ENCODE measurements at regions not wholly inside any gene's neighbourhood (a gene's known extent, or its start where the extent isn't known, plus 50 kb on each side); places are given as distances from the start of the nearest gene placed in this dataset.

DNA sequence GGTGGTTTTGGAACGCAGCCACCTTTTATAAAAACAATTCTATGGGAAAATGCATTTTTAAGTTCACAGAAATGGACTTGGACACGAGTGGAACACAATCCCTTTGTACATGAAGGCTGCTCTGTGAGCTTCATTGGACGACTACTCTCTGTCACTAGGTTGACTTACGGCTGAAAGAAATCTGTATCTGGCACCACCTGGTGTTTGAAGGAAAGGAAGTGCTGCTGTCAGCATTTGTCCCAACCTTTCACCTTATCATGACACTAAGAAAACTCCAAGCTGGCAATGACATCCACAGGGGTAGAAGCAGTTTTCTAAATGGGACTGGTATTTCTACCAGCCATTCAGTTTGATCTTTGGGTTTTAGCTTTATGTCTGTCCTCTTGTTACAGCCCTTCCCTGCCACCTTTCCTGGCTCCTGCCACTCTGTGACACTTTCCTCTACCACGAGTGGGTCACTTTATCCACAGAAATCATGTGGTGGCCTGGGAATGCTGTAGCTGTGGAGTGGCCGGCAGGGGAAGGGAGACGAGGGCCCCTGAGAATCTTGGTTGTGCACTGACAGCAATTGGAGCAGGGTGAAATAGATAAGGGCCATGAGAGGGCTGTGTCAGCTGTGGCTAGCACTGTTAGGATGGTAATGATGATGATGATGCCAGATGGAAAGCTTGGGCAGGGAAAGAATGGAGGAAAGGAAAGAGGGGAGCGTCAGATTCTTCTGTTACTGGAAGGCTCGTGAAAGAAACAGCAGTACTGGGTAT is 85.2 kb downstream of the TBX19 start:
- no peak overlapping the region for H3K14ac ChIP-seq (replicated peaks; ENCODE audit: low read depth, low read length)
- no peaks in the 10 kb centered on the region for H3K79me1 ChIP-seq (ENCODE audit: low read depth in 1 of 2, low read length in 2 of 2)
- WGBS, 2 experiments (ENCODE audit: extremely low coverage in 2 of 2, insufficient read length in 1 of 2): 33% methylated on average over 3 of the region's 9 CpGs; no CpG with 5 or more reads in 1 of the 2 experiments
- no peak overlapping the region for H3K56ac ChIP-seq (ENCODE audit: extremely low read depth, insufficient read depth, low read length)
- no peak overlapping the region for H3K9ac ChIP-seq (ENCODE audit: low read depth, low read length)
- H3K36me3 ChIP-seq (ENCODE audit: control insufficient read depth, insufficient read depth, low read length): no peaks in the 10 kb centered on the region
- no peaks in the 10 kb centered on the region for H3K4me1 ChIP-seq (ENCODE audit: control insufficient read depth, insufficient read depth, low read length)
- H2BK20ac ChIP-seq (ENCODE audit: low read depth, low read length): no peak overlapping the region
- no peaks in the 10 kb centered on the region for H3K9me3 ChIP-seq (ENCODE audit: control insufficient read depth, insufficient read depth, low read length)
- no peak overlapping the region for H2AFZ ChIP-seq (replicated peaks; ENCODE audit: low read length, poor library complexity)
- no peak overlapping the region for H2AK9ac ChIP-seq (replicated peaks; ENCODE audit: low read depth, low read length, poor library complexity)
- no peaks in the 10 kb centered on the region for H4K20me1 ChIP-seq (ENCODE audit: insufficient read depth, low read length)
- no peak overlapping the region for H2AK5ac ChIP-seq (ENCODE audit: low read depth, low read length)
- no TSS peak for BruUV-seq (replicated peaks)
- intact Hi-C loops (cut with micrococcal nuclease): no loop called here
- in situ Hi-C loops (cut with MboI; ENCODE audit: low sequenced_read_pairs): no loop called here
- ATAC-seq (ENCODE audit: low read depth) (no peak), DNase-seq (no peak)
- no peak overlapping the region for H4K8ac ChIP-seq (ENCODE audit: low read depth in 2 of 2, low read length in 2 of 2)
- ChIA-PET POLR2A (ENCODE audit: unreplicated experiment) (no interaction called here), CTCF (interaction anchor here (0.6 kb wide), 1 partner anchor 23 kb away, joined by 3 read pairs; no protein-coding TSS in a partner anchor)
- H3K4ac ChIP-seq (ENCODE audit: low read depth, low read length): no peak overlapping the region
- no peaks in the 10 kb centered on the region for H3K9me1 ChIP-seq (ENCODE audit: insufficient read depth, low read length)
- no peak overlapping the region for H3K4me3 ChIP-seq (ENCODE audit: insufficient read depth, low read depth, low read length)
- H2BK15ac ChIP-seq (ENCODE audit: low read depth, low read length): no peak overlapping the region
- no peak overlapping the region for H4K5ac ChIP-seq (ENCODE audit: low read depth, low read length)
- H2BK5ac ChIP-seq (ENCODE audit: low read depth, low read length, poor library complexity, severe bottlenecking): no peak overlapping the region
- H3K27ac ChIP-seq (ENCODE audit: insufficient read depth, low read length): no peak overlapping the region
- no peak overlapping the region for H3K18ac ChIP-seq (ENCODE audit: low read depth, low read length)
- H4K91ac ChIP-seq (ENCODE audit: insufficient read depth, low read depth, low read length): no peak overlapping the region
- no peaks in the 10 kb centered on the region; the same call in 1 of the 2 replicates for H3K27me3 ChIP-seq (ENCODE audit: control insufficient read depth, insufficient read depth, low read length)
- H3K23ac ChIP-seq (ENCODE audit: low read depth, low read length): no peak overlapping the region
- dilution Hi-C loops (cut with HindIII; ENCODE audit: low sequenced_read_pairs, unreplicated experiment): no loop called here
- H2BK120ac ChIP-seq (ENCODE audit: low read depth, low read length): no peak overlapping the region
- no peak overlapping the region for H3K4me2 ChIP-seq (ENCODE audit: low read depth, low read length)
- peak; percentile 71 for TF ChIP-seq MAFK (IDR thresholded peaks at IDR 0.05; ENCODE audit: low read depth, low read length)
- no peak for TF ChIP-seq SMC3 (IDR thresholded peaks at IDR 0.05; ENCODE audit: low read depth, low read length)

Small RNA genes lying in the stretch of these regions (microRNA-seq; reads per million reads assigned to microRNA genes)
- gene MIR557 (ENCODE audit: insufficient read depth in 1 of 2, insufficient read length in 1 of 2, unreplicated experiment in 1 of 2): 0 reads per million in 2 experiments

Small RNA genes lying in the stretch of these regions (small RNA-seq; reads per million reads assigned to genes)
- 0 reads per million in 5 experiments for gene MIR557
